Osteoblast (primary cell): ENCODE measurements at regions not wholly inside any gene's neighbourhood (a gene's known extent, or its start where the extent isn't known, plus 50 kb on each side); places are given as distances from the start of the nearest gene placed in this dataset.
A peak's percentile ranks its signal among the peaks of the same experiment; 100 is the strongest.

Experiments
- DNase-seq: peaks from one replicate; pipeline ENCODE4 v3.0.0; 2011; ENCODE audit warnings: low spot score, mixed read lengths; ENCODE audit not compliant: insufficient read length; ENCODE audit errors: missing footprints
- H2AFZ ChIP-seq: 2 replicates; pipeline ENCODE4 v1.6.0; 2011; ENCODE audit warnings: mild to moderate bottlenecking, low read length
- H3K27ac ChIP-seq: 2 replicates; pipeline ENCODE4 v1.5.1; 2011; ENCODE audit warnings: mild to moderate bottlenecking, low read depth, low read length, moderate library complexity
- H3K27me3 ChIP-seq: 2 replicates; pipeline ENCODE4 v1.6.0; 2012; ENCODE audit warnings: mild to moderate bottlenecking, control low read depth, inconsistent platforms, low read length, moderate library complexity; ENCODE audit not compliant: insufficient read depth
- H3K36me3 ChIP-seq: 2 replicates; pipeline ENCODE4 v1.5.1; 2011; ENCODE audit warnings: mild to moderate bottlenecking, low read length, control low read depth, moderate library complexity; ENCODE audit not compliant: insufficient read depth
- H3K4me1 ChIP-seq: 2 replicates; pipeline ENCODE4 v1.5.1; 2011; ENCODE audit warnings: mild to moderate bottlenecking, low read length, control low read depth, moderate library complexity; ENCODE audit not compliant: insufficient read depth
- H3K4me2 ChIP-seq: 2 replicates; pipeline ENCODE4 v1.6.0; 2011; ENCODE audit warnings: mild to moderate bottlenecking, low read length; ENCODE audit not compliant: insufficient read depth
- H3K4me3 ChIP-seq: fragments of 200-600 bp; sonication (generic); 3 replicates; pipeline ENCODE4 v1.5.1; 2012; ENCODE audit warnings: mild to moderate bottlenecking, low read length, inconsistent platforms; ENCODE audit not compliant: insufficient read depth
- H3K79me2 ChIP-seq: 2 replicates; pipeline ENCODE4 v1.6.0; 2012; ENCODE audit warnings: mild to moderate bottlenecking, low read length, control low read depth, inconsistent platforms; ENCODE audit not compliant: insufficient read depth
- H3K9me3 ChIP-seq: 2 replicates; pipeline ENCODE4 v1.5.1; 2011; ENCODE audit warnings: low read depth, low read length, control low read depth
- H4K20me1 ChIP-seq: 2 replicates; pipeline ENCODE4 v1.6.0; 2012; ENCODE audit warnings: mild to moderate bottlenecking, low read length, control low read depth; ENCODE audit not compliant: insufficient read depth
- TF ChIP-seq, protein P1 (sequence below): IDR thresholded peaks from 2 replicates; pipeline ENCODE4 v1.5.1; 2011; ENCODE audit warnings: mild to moderate bottlenecking, low read depth, low read length, moderate library complexity; ENCODE audit errors: extremely low read depth

DNA sequence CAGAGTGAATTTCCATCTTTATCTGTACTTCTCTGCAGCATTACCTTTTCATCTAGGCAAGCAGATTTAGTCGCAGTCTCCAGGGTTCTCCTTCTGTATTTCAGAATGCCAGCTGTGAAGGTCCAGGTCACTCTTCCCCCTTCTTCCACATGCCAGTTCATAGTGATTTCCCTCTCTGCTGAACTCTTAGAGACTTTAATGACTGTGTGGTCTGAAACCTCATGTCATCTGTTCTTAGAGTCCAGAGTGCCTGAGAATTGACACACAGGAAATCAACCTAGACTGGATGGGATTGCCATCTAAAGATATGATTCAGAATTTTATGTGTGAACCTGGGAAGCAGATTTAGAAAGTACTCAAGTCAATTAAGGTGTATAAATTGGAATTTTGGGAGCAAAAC lies 248.1 kb downstream of the TPBG start:
- Histone ChIP-seq H3K27me3 (peaks cover 13% of the 10 kb centered on the region), H4K20me1 (no peaks in the 10 kb centered on the region), H3K9me3 (no peaks in the 10 kb centered on the region), H3K79me2 (no peaks in the 10 kb centered on the region), H3K36me3 (no peaks in the 10 kb centered on the region), H3K4me1 (no peaks in the 10 kb centered on the region), H3K4me2 (no peak overlapping the region), H2AFZ (no peak overlapping the region), H3K27ac (no peak overlapping the region), H3K4me3 (no peak overlapping the region)
- no peak for DNase-seq
- TF ChIP-seq, protein P1, sequence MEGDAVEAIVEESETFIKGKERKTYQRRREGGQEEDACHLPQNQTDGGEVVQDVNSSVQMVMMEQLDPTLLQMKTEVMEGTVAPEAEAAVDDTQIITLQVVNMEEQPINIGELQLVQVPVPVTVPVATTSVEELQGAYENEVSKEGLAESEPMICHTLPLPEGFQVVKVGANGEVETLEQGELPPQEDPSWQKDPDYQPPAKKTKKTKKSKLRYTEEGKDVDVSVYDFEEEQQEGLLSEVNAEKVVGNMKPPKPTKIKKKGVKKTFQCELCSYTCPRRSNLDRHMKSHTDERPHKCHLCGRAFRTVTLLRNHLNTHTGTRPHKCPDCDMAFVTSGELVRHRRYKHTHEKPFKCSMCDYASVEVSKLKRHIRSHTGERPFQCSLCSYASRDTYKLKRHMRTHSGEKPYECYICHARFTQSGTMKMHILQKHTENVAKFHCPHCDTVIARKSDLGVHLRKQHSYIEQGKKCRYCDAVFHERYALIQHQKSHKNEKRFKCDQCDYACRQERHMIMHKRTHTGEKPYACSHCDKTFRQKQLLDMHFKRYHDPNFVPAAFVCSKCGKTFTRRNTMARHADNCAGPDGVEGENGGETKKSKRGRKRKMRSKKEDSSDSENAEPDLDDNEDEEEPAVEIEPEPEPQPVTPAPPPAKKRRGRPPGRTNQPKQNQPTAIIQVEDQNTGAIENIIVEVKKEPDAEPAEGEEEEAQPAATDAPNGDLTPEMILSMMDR, result no peak

DNA sequence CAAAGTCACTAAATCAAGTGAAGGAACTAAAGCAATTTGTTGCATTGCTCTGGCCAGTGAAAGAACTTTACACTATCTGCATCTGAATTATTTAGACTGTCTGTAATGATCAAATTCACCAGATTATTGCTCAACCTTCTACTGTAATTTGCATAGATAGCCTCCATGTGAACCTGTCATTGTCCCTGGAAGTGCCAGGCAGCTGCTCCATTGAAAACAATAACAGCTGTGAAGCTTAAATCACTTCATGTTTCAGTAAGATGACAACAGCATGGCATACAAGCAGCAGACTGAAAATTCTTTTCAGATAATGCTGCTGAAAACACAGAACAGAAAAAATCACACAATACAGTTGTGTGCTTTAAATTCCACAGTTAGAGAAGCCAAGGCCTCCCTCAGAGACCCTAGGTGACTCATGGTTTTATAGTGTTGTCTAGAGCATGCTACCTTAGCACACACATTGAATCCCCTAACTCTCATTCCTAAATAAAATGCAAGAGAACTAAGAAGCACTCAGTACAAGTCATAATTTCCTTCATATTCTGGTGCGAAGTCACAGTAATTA lies 248.9 kb downstream of the TPBG start:
- no peaks in the 10 kb centered on the region for H3K79me2 ChIP-seq
- H3K4me1 ChIP-seq, result no peaks in the 10 kb centered on the region
- no peak overlapping the region for H3K4me3 ChIP-seq
- no peaks in the 10 kb centered on the region for H3K36me3 ChIP-seq
- no peak overlapping the region for H3K4me2 ChIP-seq
- H2AFZ ChIP-seq, result no peak overlapping the region
- H3K9me3 ChIP-seq, result no peaks in the 10 kb centered on the region
- no peaks in the 10 kb centered on the region for H4K20me1 ChIP-seq
- peaks cover 13% of the 10 kb centered on the region for H3K27me3 ChIP-seq
- no peak overlapping the region for H3K27ac ChIP-seq
- TF ChIP-seq, protein P1, result no peak
- DNase-seq, result no peak

DNA sequence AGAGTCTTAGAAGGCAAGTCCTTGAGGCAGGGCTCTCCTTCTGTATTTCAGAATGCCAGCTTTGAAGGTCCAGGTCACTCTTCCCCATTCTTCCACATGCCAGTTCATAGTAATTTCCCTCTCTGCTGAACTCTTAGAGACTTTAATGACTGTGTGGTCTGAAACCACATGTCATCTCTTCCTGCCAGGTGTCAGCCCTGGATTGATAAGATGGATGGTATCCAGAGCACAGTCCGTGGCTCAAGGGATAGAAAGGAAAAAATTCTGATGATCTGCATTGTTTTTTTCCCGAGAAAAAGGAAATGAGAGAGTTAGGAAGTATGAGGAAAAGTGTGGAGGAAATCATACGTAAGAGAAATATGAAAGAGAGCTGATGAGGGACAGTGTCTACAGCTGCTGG lies 250.9 kb downstream of the TPBG start:
- no peak overlapping the region for H3K27ac ChIP-seq
- no peak overlapping the region for H3K4me2 ChIP-seq
- H4K20me1 ChIP-seq, result no peaks in the 10 kb centered on the region
- peaks cover 8% of the 10 kb centered on the region for H3K27me3 ChIP-seq
- no peaks in the 10 kb centered on the region for H3K4me1 ChIP-seq
- H3K36me3 ChIP-seq, result no peaks in the 10 kb centered on the region
- no peak for DNase-seq
- TF ChIP-seq, protein P1, result no peak
- H2AFZ ChIP-seq, result no peak overlapping the region
- no peak overlapping the region for H3K4me3 ChIP-seq
- H3K9me3 ChIP-seq, result no peaks in the 10 kb centered on the region
- no peaks in the 10 kb centered on the region for H3K79me2 ChIP-seq

DNA sequence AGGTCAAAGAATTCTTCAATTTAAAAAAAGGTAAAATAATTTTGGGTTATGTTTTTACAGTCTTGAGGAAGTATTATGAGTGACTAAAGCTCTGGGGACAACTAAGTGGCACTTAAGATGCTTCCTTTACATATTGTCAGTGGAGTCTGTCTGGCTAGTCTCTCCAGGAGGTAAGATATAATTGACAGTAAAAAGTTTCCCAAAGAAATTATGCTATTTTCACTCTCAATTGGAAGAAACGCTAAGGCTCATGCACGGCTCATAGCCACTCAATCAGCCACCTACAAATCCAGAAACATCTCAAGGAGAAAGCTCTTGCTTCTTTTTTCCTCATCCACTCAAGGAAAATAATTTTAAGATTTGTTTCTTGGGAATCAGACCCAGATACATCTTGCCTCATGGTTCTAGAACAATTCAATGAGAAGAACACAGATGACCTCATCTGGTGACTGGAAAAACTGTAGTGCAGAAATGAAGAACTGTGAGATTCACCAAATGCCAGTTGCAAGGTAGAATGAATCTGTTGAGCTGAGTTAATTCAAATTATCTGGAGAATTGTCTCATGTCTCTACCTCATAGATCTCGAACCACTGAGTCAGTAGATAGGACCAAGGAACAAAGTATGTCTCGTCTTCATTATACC lies 252.9 kb downstream of the TPBG start:
- no peaks in the 10 kb centered on the region for H3K36me3 ChIP-seq
- H3K4me2 ChIP-seq, result no peak overlapping the region
- no peak overlapping the region for H3K27ac ChIP-seq
- H3K79me2 ChIP-seq, result no peaks in the 10 kb centered on the region
- no peak overlapping the region for H3K4me3 ChIP-seq
- peaks cover 11% of the 10 kb centered on the region for H3K27me3 ChIP-seq
- no peak overlapping the region for H2AFZ ChIP-seq
- H3K4me1 ChIP-seq, result no peaks in the 10 kb centered on the region
- no peaks in the 10 kb centered on the region for H4K20me1 ChIP-seq
- TF ChIP-seq, protein P1, result peak; percentile 26
- no peaks in the 10 kb centered on the region for H3K9me3 ChIP-seq
- DNase-seq, result no peak
